Left colon (tissue), 2 donors: ENCODE measurements at regions not wholly inside any gene's neighbourhood (a gene's known extent, or its start where the extent isn't known, plus 50 kb on each side); places are given as distances from the start of the nearest gene placed in this dataset.

Source experiments
- ATAC-seq: fragments of 200-7000 bp; cut with Tn5 transposase; one replicate; pipeline ENCODE4 v1.9.1; 2020; ENCODE audit warnings: mild to moderate bottlenecking, moderate library complexity
- DNase-seq, 2 donors: peaks; one replicate each; pipeline ENCODE4 v3.0.0-alpha.2; 2020
- intact Hi-C, 2 donors: fragments of 100-400 bp; cut with DNase I in 1 of 2; cut with micrococcal nuclease in 1 of 2; formaldehyde crosslinking; loops; one replicate each; pipeline versions ENCODE4 v1.11.2 to v1.14.0; 2022; cut with DNase I, micrococcal nuclease
- donor health status: DM: no; HTN: no; CAD: no.
- donor health status: DM: yes; HTN: yes; CAD: no.

GRCh38 chr10:120981601-120982391 lies 130.6 kb downstream of the WDR11 start:
- ATAC-seq (no peak), DNase-seq (no peak)
- intact Hi-C loops = no loop called here

- DNase-seq = no peak
- no peak for ATAC-seq
- intact Hi-C loops = no loop called here
Measured at GRCh38 chr10:120982507-120982906, 131.3 kb downstream of the WDR11 start.

- intact Hi-C loops = no loop called here
- DNase-seq (no peak), ATAC-seq (no peak)
Measured at GRCh38 chr10:120983721-120984120, 132.6 kb downstream of the WDR11 start.

GRCh38 chr10:120984221-120984620 lies 133.1 kb downstream of the WDR11 start:
- DNase-seq (no peak), ATAC-seq (no peak)
- intact Hi-C loops = no loop called here

- intact Hi-C loops = no loop called here
- ATAC-seq (no peak), DNase-seq (no peak)
Measured at GRCh38 chr10:120987359-120987758, 136.2 kb downstream of the WDR11 start.

- intact Hi-C loops = no loop called here
- no peak for DNase-seq
- ATAC-seq = no peak
Measured at GRCh38 chr10:120988751-120989150, 137.6 kb downstream of the WDR11 start.

GRCh38 chr10:120989279-120989678 lies 138.1 kb downstream of the WDR11 start:
- ATAC-seq (no peak), DNase-seq (no peak)
- intact Hi-C loops = no loop called here

GRCh38 chr10:120989996-120990598 lies 138.9 kb downstream of the WDR11 start:
- intact Hi-C loops = no loop called here
- ATAC-seq = no peak
- no peak for DNase-seq

- DNase-seq (no peak), ATAC-seq (no peak)
- intact Hi-C loops = no loop called here
Measured at GRCh38 chr10:120990831-120991230, 139.7 kb downstream of the WDR11 start.

- intact Hi-C loops = no loop called here
- DNase-seq = no peak
- ATAC-seq = no peak
Measured at GRCh38 chr10:120993089-120993488, 141.9 kb downstream of the WDR11 start.

- no peak for DNase-seq
- ATAC-seq = no peak
- intact Hi-C loops = no loop called here
Measured at GRCh38 chr10:120995768-120996167, 144.6 kb downstream of the WDR11 start.

GRCh38 chr10:120996456-120997034 lies 145.4 kb downstream of the WDR11 start:
- intact Hi-C loops = no loop called here
- DNase-seq = peak in 1 of 2 donors; percentile 38
- peak; percentile 91 for ATAC-seq

- DNase-seq (no peak), ATAC-seq (peak; percentile 26)
- intact Hi-C loops = no loop called here
Measured at GRCh38 chr10:120997313-120997712, 146.2 kb downstream of the WDR11 start.

- ATAC-seq (no peak), DNase-seq (no peak)
- intact Hi-C loops = no loop called here
Measured at GRCh38 chr10:120997756-120998155, 146.6 kb downstream of the WDR11 start.

- intact Hi-C loops = no loop called here
- DNase-seq (no peak), ATAC-seq (no peak)
Measured at GRCh38 chr10:120998251-120998650, 147.1 kb downstream of the WDR11 start.

- no peak for ATAC-seq
- intact Hi-C loops = no loop called here
Measured at GRCh38 chr10:120998782-120999285, 147.7 kb downstream of the WDR11 start.

GRCh38 chr10:120999868-121000267 lies 148.7 kb downstream of the WDR11 start:
- no peak for ATAC-seq
- intact Hi-C loops = no loop called here
- DNase-seq = no peak

More at GRCh38 chr10:120998782-120999285, 147.7 kb downstream of the WDR11 start:
- DNase-seq = no peak

GRCh38 chr10:121002586-121003205 lies 151.5 kb downstream of the WDR11 start:
- DNase-seq (peak; percentile 18 to 38), ATAC-seq (peak; percentile 95)
- intact Hi-C loops = no loop called here

- DNase-seq (no peak), ATAC-seq (no peak)
- intact Hi-C loops = no loop called here
Measured at GRCh38 chr10:121005948-121006587, 154.9 kb downstream of the WDR11 start.
